ENCODE measurements at regions not wholly inside any gene's neighbourhood (a gene's known extent, or its start where the extent isn't known, plus 50 kb on each side); places are given as distances from the start of the nearest gene placed in this dataset.

DNA sequence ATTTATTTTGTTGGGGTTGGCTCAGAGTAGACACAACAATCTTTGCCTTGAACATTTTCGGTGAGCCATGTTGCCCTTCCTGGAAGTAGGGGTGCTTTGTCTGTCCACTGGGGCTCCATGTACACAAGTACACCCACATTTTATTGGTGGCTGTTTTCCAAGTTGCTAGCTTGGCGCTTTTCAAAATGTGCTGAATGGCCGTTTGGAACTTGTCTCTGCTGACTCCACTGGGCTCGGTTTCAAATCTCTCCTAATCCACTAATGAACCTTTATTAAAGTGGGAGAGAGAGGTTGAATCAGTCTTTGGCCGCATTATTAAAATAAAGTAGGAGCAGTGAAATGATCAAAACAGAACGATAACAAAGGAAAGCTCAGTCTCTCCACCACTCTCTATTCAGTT, 64.6 kb upstream of the TAF11L2 start:
- no peaks in the 10 kb centered on the region for H3K9me3 ChIP-seq (ENCODE audit: control insufficient read depth, insufficient read depth, low read depth, low read length)
- H3K4me3 ChIP-seq (ENCODE audit: low read depth, low read length), result no peak overlapping the region
- H3K36me3 ChIP-seq (ENCODE audit: control insufficient read depth, insufficient read depth, low read length), result no peaks in the 10 kb centered on the region
- H3K9ac ChIP-seq (ENCODE audit: low read length), result no peak overlapping the region
- H3K27me3 ChIP-seq (ENCODE audit: control insufficient read depth, insufficient read depth, low read length), result no peaks in the 10 kb centered on the region
- no peak overlapping the region for H3K27ac ChIP-seq (ENCODE audit: low read depth, low read length)
- H3K4me1 ChIP-seq (ENCODE audit: control insufficient read depth, insufficient read depth, low read length), result peaks cover 9% of the 10 kb centered on the region

DNA sequence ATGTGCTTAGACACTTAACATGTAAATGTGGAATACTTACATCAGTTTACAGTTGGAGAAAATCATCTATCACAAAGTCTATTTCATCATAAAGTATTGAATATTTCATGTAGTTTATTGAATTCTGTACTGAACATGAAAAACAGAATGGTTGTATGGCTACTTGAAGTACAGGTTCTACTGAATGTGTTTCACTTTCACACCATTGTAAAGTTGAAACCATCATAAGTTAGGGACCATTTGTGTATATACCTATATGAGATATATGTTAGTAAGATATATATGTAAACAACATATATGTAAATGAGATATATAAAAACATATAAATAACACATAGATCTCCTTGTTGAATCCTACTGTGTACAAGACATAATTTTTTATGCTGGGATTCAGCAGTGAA, 63.0 kb upstream of the TAF11L2 start:
- Histone ChIP-seq H3K9me3 (ENCODE audit: control insufficient read depth, insufficient read depth, low read depth, low read length) (no peaks in the 10 kb centered on the region), H3K9ac (ENCODE audit: low read length) (no peak overlapping the region), H3K27ac (ENCODE audit: low read depth, low read length) (no peak overlapping the region), H3K27me3 (ENCODE audit: control insufficient read depth, insufficient read depth, low read length) (no peaks in the 10 kb centered on the region), H3K4me1 (ENCODE audit: control insufficient read depth, insufficient read depth, low read length) (peaks cover 3% of the 10 kb centered on the region; the same call in 1 of the 2 replicates), H3K4me3 (ENCODE audit: low read depth, low read length) (no peak overlapping the region), H3K36me3 (ENCODE audit: control insufficient read depth, insufficient read depth, low read length) (no peaks in the 10 kb centered on the region)

DNA sequence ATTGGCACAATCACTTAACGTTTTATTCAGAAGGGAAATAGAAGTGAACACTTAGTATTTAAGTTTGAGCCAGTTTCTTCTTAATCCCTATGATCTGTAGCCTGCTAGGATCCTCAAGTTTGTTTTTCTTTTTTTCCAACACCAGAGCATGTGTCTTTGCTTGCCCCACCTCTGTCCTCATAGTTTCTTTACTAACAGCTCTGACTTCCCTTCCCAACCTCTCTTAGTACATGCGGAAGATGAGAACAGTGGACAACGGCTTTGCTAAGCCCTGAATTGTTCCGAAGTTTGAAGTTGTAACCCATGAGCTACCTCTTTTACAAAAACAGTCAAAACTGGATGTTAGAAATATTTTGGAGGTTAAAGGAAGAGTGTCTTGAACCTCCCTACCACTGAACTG, 61.7 kb upstream of the TAF11L2 start:
- H3K36me3 ChIP-seq (ENCODE audit: control insufficient read depth, insufficient read depth, low read length), result no peaks in the 10 kb centered on the region
- no peak overlapping the region for H3K9ac ChIP-seq (ENCODE audit: low read length)
- no peak overlapping the region for H3K4me3 ChIP-seq (ENCODE audit: low read depth, low read length)
- H3K27me3 ChIP-seq (ENCODE audit: control insufficient read depth, insufficient read depth, low read length), result no peaks in the 10 kb centered on the region
- H3K4me1 ChIP-seq (ENCODE audit: control insufficient read depth, insufficient read depth, low read length), result no peaks in the 10 kb centered on the region
- peaks cover 2% of the 10 kb centered on the region; the same call in 1 of the 2 replicates for H3K9me3 ChIP-seq (ENCODE audit: control insufficient read depth, insufficient read depth, low read depth, low read length)
- no peak overlapping the region for H3K27ac ChIP-seq (ENCODE audit: low read depth, low read length)

- H3K4me1 ChIP-seq (ENCODE audit: control insufficient read depth, insufficient read depth, low read length), result no peaks in the 10 kb centered on the region
These were observed 61.2 kb upstream of the TAF11L2 start for GRCh38 chr5:17436761-17437221.

GRCh38 chr5:17438027-17438426, 60.0 kb upstream of the TAF11L2 start:
- no peaks in the 10 kb centered on the region for H3K36me3 ChIP-seq (ENCODE audit: control insufficient read depth, insufficient read depth, low read length)
- no peak overlapping the region for H3K9ac ChIP-seq (ENCODE audit: low read length)
- H3K9me3 ChIP-seq (ENCODE audit: control insufficient read depth, insufficient read depth, low read depth, low read length), result peaks cover 2% of the 10 kb centered on the region; the same call in 1 of the 2 replicates
- H3K4me3 ChIP-seq (ENCODE audit: low read depth, low read length), result no peak overlapping the region
- no peaks in the 10 kb centered on the region for H3K27me3 ChIP-seq (ENCODE audit: control insufficient read depth, insufficient read depth, low read length)
- H3K27ac ChIP-seq (ENCODE audit: low read depth, low read length), result no peak overlapping the region
- H3K4me1 ChIP-seq (ENCODE audit: control insufficient read depth, insufficient read depth, low read length), result no peaks in the 10 kb centered on the region

More at GRCh38 chr5:17436761-17437221, 61.2 kb upstream of the TAF11L2 start:
- Histone ChIP-seq H3K9me3 (ENCODE audit: control insufficient read depth, insufficient read depth, low read depth, low read length) (peaks cover 2% of the 10 kb centered on the region; the same call in 1 of the 2 replicates), H3K4me3 (ENCODE audit: low read depth, low read length) (no peak overlapping the region), H3K27me3 (ENCODE audit: control insufficient read depth, insufficient read depth, low read length) (no peaks in the 10 kb centered on the region), H3K9ac (ENCODE audit: low read length) (no peak overlapping the region), H3K27ac (ENCODE audit: low read depth, low read length) (no peak overlapping the region), H3K36me3 (ENCODE audit: control insufficient read depth, insufficient read depth, low read length) (no peaks in the 10 kb centered on the region)

- Histone ChIP-seq H3K27me3 (ENCODE audit: control insufficient read depth, insufficient read depth, low read length) (no peaks in the 10 kb centered on the region), H3K4me1 (ENCODE audit: control insufficient read depth, insufficient read depth, low read length) (no peaks in the 10 kb centered on the region), H3K4me3 (ENCODE audit: low read depth, low read length) (no peak overlapping the region), H3K9ac (ENCODE audit: low read length) (no peak overlapping the region), H3K27ac (ENCODE audit: low read depth, low read length) (no peak overlapping the region), H3K36me3 (ENCODE audit: control insufficient read depth, insufficient read depth, low read length) (no peaks in the 10 kb centered on the region), H3K9me3 (ENCODE audit: control insufficient read depth, insufficient read depth, low read depth, low read length) (peaks cover 2% of the 10 kb centered on the region; the same call in 1 of the 2 replicates)
These were observed 58.1 kb upstream of the TAF11L2 start for GRCh38 chr5:17439956-17440355.

- Histone ChIP-seq H3K4me1 (ENCODE audit: control insufficient read depth, insufficient read depth, low read length) (no peaks in the 10 kb centered on the region), H3K9ac (ENCODE audit: low read length) (no peak overlapping the region), H3K4me3 (ENCODE audit: low read depth, low read length) (no peak overlapping the region), H3K36me3 (ENCODE audit: control insufficient read depth, insufficient read depth, low read length) (no peaks in the 10 kb centered on the region), H3K27me3 (ENCODE audit: control insufficient read depth, insufficient read depth, low read length) (no peaks in the 10 kb centered on the region), H3K27ac (ENCODE audit: low read depth, low read length) (no peak overlapping the region), H3K9me3 (ENCODE audit: control insufficient read depth, insufficient read depth, low read depth, low read length) (peaks cover 2% of the 10 kb centered on the region; the same call in 1 of the 2 replicates)
These were observed 57.3 kb upstream of the TAF11L2 start for GRCh38 chr5:17440766-17441165.

DNA sequence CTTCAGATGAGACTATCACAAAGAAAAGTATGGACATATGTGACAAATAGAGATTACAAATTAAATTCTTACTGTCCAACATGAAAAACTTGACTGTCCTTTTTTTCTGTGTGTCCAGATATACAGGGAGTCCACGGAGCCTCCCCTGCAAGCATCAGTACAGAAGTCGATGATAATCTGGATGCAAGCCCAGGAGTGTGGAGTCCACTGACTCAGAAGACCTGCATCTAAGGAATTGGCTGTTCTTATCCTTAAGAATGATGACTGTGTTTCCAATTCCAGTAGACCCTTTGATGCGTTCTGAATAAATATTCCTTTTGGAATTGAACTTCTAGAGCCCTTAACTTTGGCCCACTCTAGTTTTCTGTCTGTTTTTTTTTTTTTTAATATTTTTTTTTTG, 56.7 kb upstream of the TAF11L2 start:
- H3K4me1 ChIP-seq (ENCODE audit: control insufficient read depth, insufficient read depth, low read length), result no peaks in the 10 kb centered on the region
- H3K9ac ChIP-seq (ENCODE audit: low read length), result no peak overlapping the region

GRCh38 chr5:17443333-17444130, 54.5 kb upstream of the TAF11L2 start:
- H3K36me3 ChIP-seq (ENCODE audit: control insufficient read depth, insufficient read depth, low read length), result no peaks in the 10 kb centered on the region
- H3K9ac ChIP-seq (ENCODE audit: low read length), result no peak overlapping the region
- H3K27me3 ChIP-seq (ENCODE audit: control insufficient read depth, insufficient read depth, low read length), result no peaks in the 10 kb centered on the region
- H3K4me3 ChIP-seq (ENCODE audit: low read depth, low read length), result no peak overlapping the region
- H3K4me1 ChIP-seq (ENCODE audit: control insufficient read depth, insufficient read depth, low read length), result no peaks in the 10 kb centered on the region
- H3K27ac ChIP-seq (ENCODE audit: low read depth, low read length), result no peak overlapping the region
- peaks cover 2% of the 10 kb centered on the region; the same call in 1 of the 2 replicates for H3K9me3 ChIP-seq (ENCODE audit: control insufficient read depth, insufficient read depth, low read depth, low read length)

More for the DNA sequence above, 56.7 kb upstream of the TAF11L2 start:
- no peaks in the 10 kb centered on the region for H3K27me3 ChIP-seq (ENCODE audit: control insufficient read depth, insufficient read depth, low read length)
- H3K4me3 ChIP-seq (ENCODE audit: low read depth, low read length), result no peak overlapping the region
- no peaks in the 10 kb centered on the region for H3K36me3 ChIP-seq (ENCODE audit: control insufficient read depth, insufficient read depth, low read length)
- peaks cover 2% of the 10 kb centered on the region; the same call in 1 of the 2 replicates for H3K9me3 ChIP-seq (ENCODE audit: control insufficient read depth, insufficient read depth, low read depth, low read length)
- H3K27ac ChIP-seq (ENCODE audit: low read depth, low read length), result no peak overlapping the region

GRCh38 chr5:17444496-17444895, 53.5 kb upstream of the TAF11L2 start:
- Histone ChIP-seq H3K27ac (ENCODE audit: low read depth, low read length) (no peak overlapping the region), H3K27me3 (ENCODE audit: control insufficient read depth, insufficient read depth, low read length) (no peaks in the 10 kb centered on the region), H3K36me3 (ENCODE audit: control insufficient read depth, insufficient read depth, low read length) (no peaks in the 10 kb centered on the region), H3K9ac (ENCODE audit: low read length) (no peak overlapping the region), H3K4me3 (ENCODE audit: low read depth, low read length) (no peak overlapping the region), H3K9me3 (ENCODE audit: control insufficient read depth, insufficient read depth, low read depth, low read length) (peaks cover 2% of the 10 kb centered on the region; the same call in 1 of the 2 replicates), H3K4me1 (ENCODE audit: control insufficient read depth, insufficient read depth, low read length) (no peaks in the 10 kb centered on the region)

DNA sequence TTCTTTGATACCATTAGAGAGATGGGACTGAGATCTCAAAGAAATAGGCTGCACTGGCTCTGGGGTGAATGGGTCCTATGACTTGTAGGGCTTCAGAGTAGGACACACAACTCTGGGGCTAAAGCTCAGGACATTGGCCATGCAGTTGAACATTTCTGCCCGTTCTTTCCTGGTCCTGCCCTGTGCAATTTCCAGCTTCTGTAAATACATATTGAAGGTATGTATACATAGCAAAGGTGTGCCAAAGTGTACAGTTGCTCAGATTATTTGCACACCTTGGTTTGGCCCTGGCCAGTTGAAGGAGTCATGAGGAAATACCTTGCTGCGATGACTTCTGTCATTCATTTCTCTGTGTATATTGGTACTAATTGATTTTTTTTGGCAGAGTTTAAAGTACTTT, 52.8 kb upstream of the TAF11L2 start:
- Histone ChIP-seq H3K9me3 (ENCODE audit: control insufficient read depth, insufficient read depth, low read depth, low read length) (peaks cover 2% of the 10 kb centered on the region; the same call in 1 of the 2 replicates), H3K4me3 (ENCODE audit: low read depth, low read length) (no peak overlapping the region), H3K27me3 (ENCODE audit: control insufficient read depth, insufficient read depth, low read length) (no peaks in the 10 kb centered on the region), H3K36me3 (ENCODE audit: control insufficient read depth, insufficient read depth, low read length) (no peaks in the 10 kb centered on the region), H3K9ac (ENCODE audit: low read length) (no peak overlapping the region), H3K27ac (ENCODE audit: low read depth, low read length) (no peak overlapping the region), H3K4me1 (ENCODE audit: control insufficient read depth, insufficient read depth, low read length) (no peaks in the 10 kb centered on the region)

All from HUES6 (cell line).